ENCODE measurements at regions not wholly inside any gene's neighbourhood (a gene's known extent, or its start where the extent isn't known, plus 50 kb on each side); places are given as distances from the start of the nearest gene placed in this dataset.

DNA sequence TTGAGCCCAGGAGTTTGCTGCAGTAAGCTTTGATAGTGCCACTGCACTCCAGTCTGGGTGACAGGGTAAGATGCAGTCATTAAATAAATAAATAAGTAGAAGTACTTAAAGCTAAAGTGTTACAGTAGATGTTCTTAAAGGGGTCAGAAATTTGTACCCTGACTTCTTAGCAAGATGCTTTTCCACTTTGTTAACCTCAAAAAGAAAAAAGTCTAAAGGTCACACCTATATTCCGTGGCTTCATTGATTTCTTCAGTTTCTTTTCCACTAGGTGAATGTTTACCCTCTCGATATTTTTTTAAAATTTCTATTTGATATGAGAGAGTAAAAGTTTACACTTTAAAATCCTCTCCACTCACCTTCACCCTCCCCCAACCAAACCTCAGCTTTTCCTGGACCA lies 64.3 kb upstream of the PLEKHA5 start:
- no peak for DNase-seq

DNA sequence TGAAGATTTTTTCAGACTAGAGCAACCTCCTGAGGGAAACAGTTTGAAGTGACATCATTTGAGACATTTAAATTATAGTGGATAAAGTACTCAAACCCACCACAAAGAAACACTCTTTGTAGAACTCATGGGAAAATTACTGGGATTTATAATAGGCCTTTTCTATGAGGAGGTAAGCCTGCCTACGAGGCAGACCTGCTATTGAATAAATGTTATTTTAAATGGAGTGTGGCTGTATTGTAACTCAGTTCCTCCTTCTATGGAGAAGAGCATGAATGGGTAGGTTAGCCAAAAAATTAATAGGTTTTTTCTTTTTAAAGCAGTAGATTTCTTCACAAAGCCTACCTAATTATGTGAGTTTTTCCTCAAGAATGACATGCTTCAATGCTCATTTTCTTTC lies 63.7 kb upstream of the PLEKHA5 start:
- DNase-seq = no peak

DNA sequence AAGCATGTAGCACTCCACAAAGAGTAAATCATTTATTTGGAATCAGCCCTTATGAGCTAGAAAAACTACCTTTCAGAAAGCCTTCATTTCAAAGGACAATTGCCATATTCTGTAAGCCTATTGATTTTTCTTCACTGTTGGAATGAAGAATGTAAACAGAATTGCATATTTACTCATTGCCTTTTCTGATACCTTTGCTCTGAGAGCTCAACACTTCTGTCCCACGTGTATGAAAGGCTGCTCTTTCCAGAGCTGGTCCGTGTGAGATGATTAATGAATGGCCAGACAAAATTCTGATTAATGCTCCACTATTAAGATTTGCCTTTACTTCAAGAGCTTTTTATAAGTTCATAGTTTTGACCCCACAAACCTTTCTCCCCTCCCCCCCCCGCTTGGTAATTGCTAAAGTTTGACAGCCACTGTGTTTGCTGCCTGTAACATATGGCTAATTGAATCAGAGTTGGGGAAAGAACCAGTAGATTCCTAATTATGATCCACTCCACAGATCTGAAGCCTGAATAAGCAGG lies 63.0 kb upstream of the PLEKHA5 start:
- DNase-seq = no peak

DNA sequence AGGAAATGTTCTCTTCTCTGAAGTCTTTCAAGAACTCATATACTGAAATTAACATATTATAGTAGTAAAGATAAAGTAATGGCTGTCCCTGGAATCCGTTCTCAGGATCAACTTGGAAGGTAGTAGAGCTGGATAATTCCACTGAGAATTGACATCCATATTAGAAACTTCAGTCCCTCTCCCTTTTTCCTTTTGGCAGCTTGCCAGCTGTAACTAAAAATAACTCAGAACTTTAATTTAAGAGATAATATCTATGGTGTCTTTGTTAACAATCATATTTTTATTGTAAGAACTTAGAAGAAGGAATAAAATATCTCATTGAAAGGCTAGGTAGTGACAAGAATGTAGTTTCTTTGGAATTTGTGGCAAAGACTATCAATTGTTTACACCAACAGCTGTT lies 61.4 kb upstream of the PLEKHA5 start:
- no peak for DNase-seq

DNA sequence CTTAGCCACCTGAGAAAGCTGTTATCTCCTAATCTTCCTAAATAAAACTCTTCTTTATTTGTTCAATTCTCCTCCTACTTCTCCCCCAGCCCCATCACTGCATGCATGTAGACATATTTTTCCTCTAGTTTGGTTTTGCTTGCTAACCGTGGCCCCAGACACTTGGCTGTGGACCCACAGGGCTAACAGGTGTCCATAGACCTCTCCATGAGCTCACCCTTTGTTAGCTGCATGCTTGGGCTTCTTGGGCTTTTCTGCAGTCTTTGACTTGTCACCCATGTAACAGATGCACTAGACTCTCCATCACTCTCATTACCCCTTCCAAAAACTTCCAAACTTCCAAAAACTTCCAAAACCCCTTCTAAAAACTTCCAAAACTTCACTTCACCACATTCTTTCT lies 59.2 kb upstream of the PLEKHA5 start:
- DNase-seq = no peak

DNA sequence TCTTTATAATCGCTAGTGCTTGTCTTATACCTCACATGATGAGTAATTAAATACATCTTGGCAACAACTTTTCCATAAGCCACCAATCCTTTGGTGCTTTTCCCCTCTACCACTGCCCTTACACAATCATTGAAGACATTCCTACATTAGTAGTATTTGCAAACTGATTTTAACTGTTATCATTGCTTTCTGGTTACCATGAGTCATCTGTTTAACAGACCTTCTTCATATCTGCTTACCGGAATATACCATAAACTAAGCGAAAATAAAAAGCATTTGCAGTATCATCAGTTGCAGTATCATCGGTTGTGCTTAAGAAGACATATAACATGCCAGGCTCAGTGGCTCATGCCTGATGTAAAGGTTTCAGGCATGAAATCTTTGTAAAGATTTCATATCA lies 54.8 kb upstream of the PLEKHA5 start:
- DNase-seq = no peak

DNA sequence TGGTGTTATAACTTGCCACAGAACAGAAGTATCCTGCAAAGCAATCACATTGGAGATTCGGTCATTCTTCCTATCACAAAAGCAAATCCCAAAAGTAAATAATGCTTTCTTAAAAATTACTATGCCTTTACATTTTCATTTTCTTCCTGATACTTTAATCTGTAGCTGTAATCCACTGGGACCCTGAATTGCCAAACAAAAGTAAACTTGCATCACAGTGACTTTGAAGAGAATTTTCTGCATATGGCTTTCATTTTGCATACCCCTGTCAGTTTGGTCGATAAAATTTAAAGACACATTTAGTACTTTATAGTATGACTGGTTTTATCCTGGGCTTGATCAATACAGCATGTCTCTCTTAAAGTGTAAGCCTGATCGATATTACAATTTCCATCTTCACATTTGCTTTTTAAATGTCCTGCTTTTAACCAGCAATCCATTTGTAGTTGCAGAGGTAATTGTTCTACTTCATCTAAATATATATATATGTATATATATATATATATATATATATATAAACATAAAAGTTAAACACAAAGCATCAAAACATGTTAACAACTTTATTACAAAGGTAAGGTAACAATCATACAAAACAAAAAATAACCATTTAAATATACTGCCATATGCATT lies 53.7 kb upstream of the PLEKHA5 start:
- no peak for DNase-seq

Data from CD4-positive, alpha-beta T cell treated with Interleukin-4 for 4 hours (primary cell).